OCI-LY1 (cell line): ENCODE measurements at regions not wholly inside any gene's neighbourhood (a gene's known extent, or its start where the extent isn't known, plus 50 kb on each side); places are given as distances from the start of the nearest gene placed in this dataset.

Experiments used
- H2AFZ ChIP-seq: fragments of 200-600 bp; sonication (generic), shearing (Covaris generic); 2 replicates; pipeline ENCODE4 v1.6.0; 2014; ENCODE audit warnings: antibody characterized with exemption, mild to moderate bottlenecking, low read length
- H3F3A ChIP-seq: fragments of 200-600 bp; sonication (generic), shearing (Covaris generic); 2 replicates; pipeline ENCODE4 v1.6.0; 2014; ENCODE audit warnings: mild to moderate bottlenecking, antibody characterized with exemption, low read length, moderate library complexity; ENCODE audit not compliant: insufficient read depth
- H3K27ac ChIP-seq: fragments of 200-600 bp; sonication (generic); 2 replicates; pipeline ENCODE4 v1.5.1; 2014; ENCODE audit warnings: low read length, mixed run types, mild to moderate bottlenecking, low read depth; ENCODE audit not compliant: poor library complexity, severe bottlenecking
- H3K27me3 ChIP-seq: fragments of 200-600 bp; sonication (generic); 2 replicates; pipeline ENCODE4 v1.6.0; 2014; ENCODE audit warnings: antibody characterized with exemption, mild to moderate bottlenecking, low read length, moderate library complexity; ENCODE audit not compliant: insufficient read depth
- H3K36me3 ChIP-seq: fragments of 200-600 bp; sonication (generic); 2 replicates; pipeline ENCODE4 v1.6.1; 2014; ENCODE audit warnings: mild to moderate bottlenecking, antibody characterized with exemption, low read length, moderate library complexity, mixed read lengths; ENCODE audit not compliant: insufficient read depth
- H3K4me1 ChIP-seq: fragments of 200-600 bp; sonication (generic); 2 replicates; pipeline ENCODE4 v1.5.1; 2014; ENCODE audit warnings: mild to moderate bottlenecking, low read length, moderate library complexity; ENCODE audit not compliant: insufficient read depth, severe bottlenecking
- H3K4me2 ChIP-seq: fragments of 200-600 bp; sonication (generic), shearing (Covaris generic); 2 replicates; pipeline ENCODE4 v1.6.1; 2014; ENCODE audit warnings: low read length
- H3K4me3 ChIP-seq: fragments of 200-600 bp; sonication (generic); 2 replicates; pipeline ENCODE4 v1.5.1; 2014; ENCODE audit warnings: low read length, low read depth, mild to moderate bottlenecking, mixed read lengths; ENCODE audit not compliant: poor library complexity, severe bottlenecking
- H3K79me2 ChIP-seq: fragments of 200-600 bp; shearing (Covaris generic); 2 replicates; pipeline ENCODE4 v1.6.1; 2016; ENCODE audit warnings: mixed run types, low read length, mixed read lengths; ENCODE audit not compliant: insufficient read depth
- H3K9ac ChIP-seq: fragments of 200-600 bp; sonication (generic), shearing (Covaris generic); 2 replicates; pipeline ENCODE4 v1.6.1; 2014; ENCODE audit warnings: mild to moderate bottlenecking, low read length, mixed read lengths
- H3K9me2 ChIP-seq: fragments of 200-600 bp; sonication (generic), shearing (Covaris generic); 2 replicates; pipeline ENCODE4 v1.6.1; 2014; ENCODE audit warnings: low read depth, mild to moderate bottlenecking, low read length, mixed read lengths
- H3K9me3 ChIP-seq: fragments of 200-600 bp; shearing (Covaris generic); 2 replicates; pipeline ENCODE4 v1.6.1; 2014; ENCODE audit warnings: low read length, mixed read lengths
- H4K20me1 ChIP-seq: fragments of 200-600 bp; sonication (generic), shearing (Covaris generic); 2 replicates; pipeline ENCODE4 v1.6.0; 2016; ENCODE audit warnings: mild to moderate bottlenecking, low read length; ENCODE audit not compliant: insufficient read depth
- EZH2 ChIP-seq: fragments of 200-600 bp; sonication (generic), shearing (Covaris generic); IDR thresholded peaks from 2 replicates; pipeline ENCODE4 v1.8.0; 2017; ENCODE audit warnings: borderline replicate concordance, mixed run types, mild to moderate bottlenecking, antibody characterized with exemption, low read length, moderate library complexity, mixed read lengths
- TF ChIP-seq, protein P1 (sequence below): fragments of 200-600 bp; sonication (generic), shearing (Covaris generic); IDR thresholded peaks from 2 replicates; pipeline ENCODE4 v1.5.1; 2017; ENCODE audit warnings: mild to moderate bottlenecking, antibody characterized with exemption, low read length, moderate library complexity, mixed read lengths

DNA sequence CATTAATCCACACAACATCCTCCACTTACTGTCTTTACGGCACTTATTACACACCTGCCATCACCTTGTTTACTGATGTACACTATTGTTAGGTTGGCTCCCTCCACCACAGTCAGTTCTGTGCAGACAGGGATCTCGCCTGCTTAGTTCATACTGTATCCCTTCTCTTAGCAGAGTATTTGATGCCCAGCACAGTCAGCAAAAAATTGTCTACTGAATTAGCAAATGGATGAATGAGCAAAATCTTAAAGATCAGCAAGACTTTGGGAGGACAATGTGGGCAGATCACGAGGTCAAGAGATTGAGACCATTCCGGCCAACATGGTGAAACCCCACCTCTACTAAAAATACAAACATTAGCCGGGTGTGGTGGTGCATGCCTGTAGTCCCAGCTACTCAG, 109.8 kb upstream of the ATXN1 start:
- H3K4me3 ChIP-seq = no peak overlapping the region
- no peaks in the 10 kb centered on the region for H4K20me1 ChIP-seq
- H3K36me3 ChIP-seq = no peaks in the 10 kb centered on the region
- no peaks in the 10 kb centered on the region for H3K27me3 ChIP-seq
- no peaks in the 10 kb centered on the region for H3K79me2 ChIP-seq
- no peaks in the 10 kb centered on the region for H3K9me2 ChIP-seq
- H3K4me2 ChIP-seq = no peak overlapping the region
- H3K9me3 ChIP-seq = no peaks in the 10 kb centered on the region
- H2AFZ ChIP-seq = no peak overlapping the region
- H3K27ac ChIP-seq = no peak overlapping the region
- TF ChIP-seq, protein P1, sequence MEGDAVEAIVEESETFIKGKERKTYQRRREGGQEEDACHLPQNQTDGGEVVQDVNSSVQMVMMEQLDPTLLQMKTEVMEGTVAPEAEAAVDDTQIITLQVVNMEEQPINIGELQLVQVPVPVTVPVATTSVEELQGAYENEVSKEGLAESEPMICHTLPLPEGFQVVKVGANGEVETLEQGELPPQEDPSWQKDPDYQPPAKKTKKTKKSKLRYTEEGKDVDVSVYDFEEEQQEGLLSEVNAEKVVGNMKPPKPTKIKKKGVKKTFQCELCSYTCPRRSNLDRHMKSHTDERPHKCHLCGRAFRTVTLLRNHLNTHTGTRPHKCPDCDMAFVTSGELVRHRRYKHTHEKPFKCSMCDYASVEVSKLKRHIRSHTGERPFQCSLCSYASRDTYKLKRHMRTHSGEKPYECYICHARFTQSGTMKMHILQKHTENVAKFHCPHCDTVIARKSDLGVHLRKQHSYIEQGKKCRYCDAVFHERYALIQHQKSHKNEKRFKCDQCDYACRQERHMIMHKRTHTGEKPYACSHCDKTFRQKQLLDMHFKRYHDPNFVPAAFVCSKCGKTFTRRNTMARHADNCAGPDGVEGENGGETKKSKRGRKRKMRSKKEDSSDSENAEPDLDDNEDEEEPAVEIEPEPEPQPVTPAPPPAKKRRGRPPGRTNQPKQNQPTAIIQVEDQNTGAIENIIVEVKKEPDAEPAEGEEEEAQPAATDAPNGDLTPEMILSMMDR = no peak
- no peak for TF ChIP-seq EZH2
- no peaks in the 10 kb centered on the region for H3K4me1 ChIP-seq
- H3F3A ChIP-seq = no peaks in the 10 kb centered on the region
- no peak overlapping the region for H3K9ac ChIP-seq

DNA sequence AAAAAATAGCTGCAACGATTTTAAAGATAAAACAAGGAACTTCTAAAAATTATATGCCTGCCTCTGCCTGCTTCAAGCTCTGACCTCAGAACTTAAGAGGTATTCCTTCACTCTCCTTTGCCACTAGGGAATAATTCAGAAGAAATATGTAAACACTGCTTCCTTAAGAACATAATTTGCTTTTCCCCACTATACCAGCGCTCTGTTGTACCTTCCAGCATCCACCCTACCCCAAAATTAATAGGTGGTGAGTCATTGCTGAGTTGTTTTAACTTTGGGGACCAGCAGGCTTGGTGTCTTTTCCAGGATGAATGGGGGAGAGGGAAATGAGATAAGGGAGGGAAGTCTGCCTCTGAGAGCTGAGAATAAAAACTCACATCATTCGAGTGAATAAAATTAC, 107.7 kb upstream of the ATXN1 start:
- Histone ChIP-seq H3K9me3 (no peaks in the 10 kb centered on the region), H2AFZ (no peak overlapping the region), H3K27ac (no peak overlapping the region), H3F3A (no peaks in the 10 kb centered on the region), H3K36me3 (no peaks in the 10 kb centered on the region), H3K4me3 (no peak overlapping the region), H4K20me1 (no peaks in the 10 kb centered on the region), H3K27me3 (no peaks in the 10 kb centered on the region), H3K4me2 (no peak overlapping the region), H3K9ac (no peak overlapping the region), H3K9me2 (no peaks in the 10 kb centered on the region), H3K79me2 (no peaks in the 10 kb centered on the region), H3K4me1 (no peaks in the 10 kb centered on the region)
- no peak for TF ChIP-seq EZH2
- TF ChIP-seq, protein P1 = no peak

DNA sequence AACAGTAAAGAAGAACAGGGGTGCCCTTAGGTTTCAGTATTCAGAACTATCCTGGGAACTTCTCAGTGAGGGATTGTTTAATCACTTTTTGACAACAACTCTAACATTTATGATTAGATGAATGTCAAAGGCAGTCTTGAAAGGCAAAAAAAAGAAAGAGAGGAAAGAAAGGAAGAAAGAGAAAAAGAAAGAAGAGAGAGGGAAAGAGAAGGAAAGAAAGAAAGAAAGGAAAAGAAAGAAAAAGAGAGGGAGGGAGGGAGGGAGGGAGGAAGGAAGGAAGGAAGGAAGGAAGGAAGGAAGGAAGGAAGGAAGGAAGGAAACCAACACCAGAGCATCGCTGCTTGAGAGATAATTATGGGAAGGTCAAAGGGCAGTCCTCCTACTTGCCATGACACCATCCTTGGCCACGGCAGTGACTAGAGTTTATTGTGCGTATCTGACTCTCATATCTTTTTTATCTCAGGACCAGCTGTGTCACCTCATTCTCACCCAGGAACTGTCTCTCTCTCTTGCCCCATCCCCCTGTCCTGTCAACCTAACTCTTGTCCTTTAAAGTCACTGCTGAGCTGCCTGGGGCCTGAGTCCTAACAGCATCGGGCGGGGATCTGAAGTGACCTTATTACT, 96.8 kb upstream of the ATXN1 start:
- Histone ChIP-seq H3K9ac (no peak overlapping the region), H3K4me2 (no peak overlapping the region)

More for the DNA sequence above, 96.8 kb upstream of the ATXN1 start:
- Histone ChIP-seq H3K36me3 (no peaks in the 10 kb centered on the region), H3K27ac (no peak overlapping the region), H4K20me1 (no peaks in the 10 kb centered on the region), H3K79me2 (no peaks in the 10 kb centered on the region), H3K4me1 (no peaks in the 10 kb centered on the region), H3K4me3 (no peak overlapping the region), H3K9me2 (no peaks in the 10 kb centered on the region), H3K9me3 (no peaks in the 10 kb centered on the region), H3K27me3 (no peaks in the 10 kb centered on the region), H2AFZ (no peak overlapping the region), H3F3A (no peaks in the 10 kb centered on the region)
- TF ChIP-seq EZH2 = no peak
- TF ChIP-seq, protein P1 = no peak
